HEK293 (cell line): ENCODE measurements at regions not wholly inside any gene's neighbourhood (a gene's known extent, or its start where the extent isn't known, plus 50 kb on each side); places are given as distances from the start of the nearest gene placed in this dataset.

Source experiments
- CTCF ChIA-PET: fragments of 350-600 bp; formaldehyde crosslinking; extraction: SDS; loops from one replicate; lab custom pipeline; 2021; ENCODE audit warnings: antibody characterized with exemption; lab: Yijun Ruan, JAX
- POLR2A ChIA-PET: fragments of 300-600 bp; formaldehyde crosslinking; extraction: SDS; loops from one replicate; lab custom pipeline; 2020; ENCODE audit warnings: antibody characterized with exemption, inconsistent platforms; lab: Yijun Ruan, JAX
- H3K27ac ChIP-seq: fragments of 200-500 bp; sonication (Bioruptor generic); 2 replicates; pipeline ENCODE4 v1.5.1; 2014; ENCODE audit warnings: low read depth, low read length, control low read depth, inconsistent platforms; ENCODE audit errors: extremely low read depth
- H3K36me3 ChIP-seq, 2 experiments: fragments of 200-500 bp in 1 of 2; sonication (Bioruptor generic) in 1 of 2; 1 replicate in 1 of 2; 2 replicates in 1 of 2; pipeline ENCODE4 v1.5.1; 2014 to 2017; ENCODE audit warnings: inconsistent platforms in 2 of 2, low read length in 2 of 2; ENCODE audit not compliant: control insufficient read depth in 2 of 2, insufficient read depth in 1 of 2
- H3K4me1 ChIP-seq: fragments of 200-500 bp; sonication (Bioruptor generic); 2 replicates; pipeline ENCODE4 v1.5.1; 2014; ENCODE audit warnings: mild to moderate bottlenecking, low read length, inconsistent platforms; ENCODE audit not compliant: control insufficient read depth, insufficient read depth
- H3K4me3 ChIP-seq: 2 replicates; pipeline ENCODE4 v1.5.1; 2011; ENCODE audit warnings: low read depth, mild to moderate bottlenecking, control low read depth, low read length, moderate library complexity
- H3K9me3 ChIP-seq: fragments of 200-500 bp; sonication (Bioruptor generic); 2 replicates; pipeline ENCODE4 v1.5.1; 2014; ENCODE audit warnings: low read depth, low read length, inconsistent platforms; ENCODE audit not compliant: control insufficient read depth, insufficient read depth
- IKZF3 ChIP-seq: fragments of 450-650 bp; IDR thresholded peaks from 2 replicates; pipeline ENCODE4 v1.5.0; 2018; ENCODE audit warnings: missing biosample characterization, mild to moderate bottlenecking, missing genetic modification characterization, moderate library complexity
- SP3 ChIP-seq: fragments of 450-650 bp; formaldehyde crosslinking; IDR thresholded peaks from 2 replicates; pipeline ENCODE4 v1.5.1; 2016; ENCODE audit warnings: missing biosample characterization, missing genetic modification characterization
- SP7 ChIP-seq: fragments of 450-650 bp; formaldehyde crosslinking; IDR thresholded peaks from 2 replicates; pipeline ENCODE4 v1.5.1; 2016; ENCODE audit warnings: missing biosample characterization, missing genetic modification characterization
- WT1 ChIP-seq: fragments of 450-650 bp; formaldehyde crosslinking; IDR thresholded peaks from 2 replicates; pipeline ENCODE4 v1.5.1; 2016; ENCODE audit warnings: missing biosample characterization, missing genetic modification characterization
- ZBTB48 ChIP-seq: fragments of 450-650 bp; formaldehyde crosslinking; IDR thresholded peaks from 2 replicates; pipeline ENCODE4 v1.5.1; 2016; ENCODE audit warnings: missing biosample characterization, missing genetic modification characterization
- ZFP37 ChIP-seq: fragments of 450-650 bp; formaldehyde crosslinking; IDR thresholded peaks from 2 replicates; pipeline ENCODE4 v1.5.1; 2016; ENCODE audit warnings: missing biosample characterization, missing genetic modification characterization
- ZNF169 ChIP-seq: fragments of 450-650 bp; formaldehyde crosslinking; IDR thresholded peaks from 2 replicates; pipeline ENCODE4 v1.5.1; 2016; ENCODE audit warnings: missing biosample characterization, missing genetic modification characterization
- ZNF202 ChIP-seq: fragments of 450-650 bp; formaldehyde crosslinking; IDR thresholded peaks from 2 replicates; pipeline ENCODE4 v1.5.1; 2016; ENCODE audit warnings: missing biosample characterization, missing genetic modification characterization, borderline replicate concordance
- ZNF701 ChIP-seq: fragments of 450-650 bp; formaldehyde crosslinking; IDR thresholded peaks from 2 replicates; pipeline ENCODE4 v1.5.1; 2016; ENCODE audit warnings: missing biosample characterization, missing genetic modification characterization
- ZSCAN30 ChIP-seq: fragments of 450-650 bp; IDR thresholded peaks from 2 replicates; pipeline ENCODE4 v1.5.1; 2018; ENCODE audit warnings: missing biosample characterization, mild to moderate bottlenecking, missing genetic modification characterization, moderate library complexity
- TF ChIP-seq, protein P1 (sequence below): fragments of 450-650 bp; formaldehyde crosslinking; IDR thresholded peaks from 2 replicates; pipeline ENCODE4 v1.5.1; 2017; ENCODE audit warnings: missing biosample characterization, missing genetic modification characterization
- TF ChIP-seq, protein P2 (sequence below): fragments of 450-650 bp; formaldehyde crosslinking; IDR thresholded peaks from 2 replicates; pipeline ENCODE4 v1.5.1; 2016; ENCODE audit warnings: missing biosample characterization, missing genetic modification characterization
- TF ChIP-seq, protein P3 (sequence below): fragments of 450-650 bp; IDR thresholded peaks from 2 replicates; pipeline ENCODE4 v1.5.1; 2018; ENCODE audit warnings: missing biosample characterization, mild to moderate bottlenecking, missing genetic modification characterization

DNA sequence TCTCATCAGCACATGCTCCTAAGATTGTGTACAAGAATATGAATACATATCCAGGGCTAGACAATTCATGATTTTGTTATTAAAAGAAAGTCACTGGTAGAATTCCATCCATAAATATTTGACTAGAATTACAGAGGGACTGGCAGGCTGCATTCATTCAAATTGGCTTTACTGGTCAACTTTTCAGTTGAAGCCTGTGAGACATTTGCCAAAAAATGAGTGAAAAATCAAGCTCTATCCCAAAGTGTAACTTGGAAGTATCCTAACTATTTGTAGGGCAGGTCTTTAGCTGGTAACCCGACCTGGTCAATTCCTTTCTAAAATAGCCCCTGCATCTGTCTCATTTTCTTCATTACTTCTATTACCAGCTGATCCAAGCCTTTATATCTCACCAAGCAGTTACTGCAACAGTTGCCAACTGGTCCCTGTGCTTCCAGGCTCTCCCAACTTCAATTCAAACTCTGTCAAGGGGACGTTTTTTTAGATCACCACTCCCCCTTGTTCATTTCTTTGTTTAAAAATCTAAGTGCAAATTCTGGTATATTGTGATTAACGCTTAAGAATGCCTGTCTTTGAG, 173.1 kb upstream of the TBL1XR1 start (continued):
- TF ChIP-seq, protein P1, sequence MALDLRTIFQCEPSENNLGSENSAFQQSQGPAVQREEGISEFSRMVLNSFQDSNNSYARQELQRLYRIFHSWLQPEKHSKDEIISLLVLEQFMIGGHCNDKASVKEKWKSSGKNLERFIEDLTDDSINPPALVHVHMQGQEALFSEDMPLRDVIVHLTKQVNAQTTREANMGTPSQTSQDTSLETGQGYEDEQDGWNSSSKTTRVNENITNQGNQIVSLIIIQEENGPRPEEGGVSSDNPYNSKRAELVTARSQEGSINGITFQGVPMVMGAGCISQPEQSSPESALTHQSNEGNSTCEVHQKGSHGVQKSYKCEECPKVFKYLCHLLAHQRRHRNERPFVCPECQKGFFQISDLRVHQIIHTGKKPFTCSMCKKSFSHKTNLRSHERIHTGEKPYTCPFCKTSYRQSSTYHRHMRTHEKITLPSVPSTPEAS (tag by site-specific recombination): no peak
- TF ChIP-seq, protein P2, sequence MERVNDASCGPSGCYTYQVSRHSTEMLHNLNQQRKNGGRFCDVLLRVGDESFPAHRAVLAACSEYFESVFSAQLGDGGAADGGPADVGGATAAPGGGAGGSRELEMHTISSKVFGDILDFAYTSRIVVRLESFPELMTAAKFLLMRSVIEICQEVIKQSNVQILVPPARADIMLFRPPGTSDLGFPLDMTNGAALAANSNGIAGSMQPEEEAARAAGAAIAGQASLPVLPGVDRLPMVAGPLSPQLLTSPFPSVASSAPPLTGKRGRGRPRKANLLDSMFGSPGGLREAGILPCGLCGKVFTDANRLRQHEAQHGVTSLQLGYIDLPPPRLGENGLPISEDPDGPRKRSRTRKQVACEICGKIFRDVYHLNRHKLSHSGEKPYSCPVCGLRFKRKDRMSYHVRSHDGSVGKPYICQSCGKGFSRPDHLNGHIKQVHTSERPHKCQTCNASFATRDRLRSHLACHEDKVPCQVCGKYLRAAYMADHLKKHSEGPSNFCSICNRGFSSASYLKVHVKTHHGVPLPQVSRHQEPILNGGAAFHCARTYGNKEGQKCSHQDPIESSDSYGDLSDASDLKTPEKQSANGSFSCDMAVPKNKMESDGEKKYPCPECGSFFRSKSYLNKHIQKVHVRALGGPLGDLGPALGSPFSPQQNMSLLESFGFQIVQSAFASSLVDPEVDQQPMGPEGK (tag by site-specific recombination): no peak
- TF ChIP-seq SP3 (tag by site-specific recombination) (no peak), IKZF3 (tag by site-specific recombination) (no peak)
- TF ChIP-seq, all 188 proteins: peak for 0

DNA sequence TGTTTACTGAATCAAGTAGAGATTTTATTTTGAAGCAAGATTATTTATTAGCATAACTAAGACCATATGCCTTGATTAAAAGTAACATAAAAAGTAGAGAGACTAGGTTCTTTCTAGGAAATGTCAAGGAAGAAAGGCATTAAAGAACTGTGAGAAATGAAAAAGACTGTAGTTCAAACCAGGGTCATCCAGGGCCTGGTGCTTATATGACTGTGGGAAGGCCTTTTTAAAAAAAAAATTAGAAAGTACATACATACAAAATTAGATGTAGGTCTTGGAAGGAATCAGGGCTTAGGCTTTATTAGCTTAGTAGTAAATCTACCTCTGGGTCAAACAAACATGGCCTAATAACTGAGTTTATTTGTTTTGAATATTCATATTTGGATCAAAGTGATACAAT, 173.9 kb upstream of the TBL1XR1 start:
- ChIA-PET CTCF (no interaction called here), POLR2A (no interaction called here)
- H3K36me3 ChIP-seq: no peaks in the 10 kb centered on the region
- H3K27ac ChIP-seq: no peak overlapping the region
- H3K4me1 ChIP-seq: no peaks in the 10 kb centered on the region
- no peak overlapping the region for H3K4me3 ChIP-seq
- TF ChIP-seq ZNF169: no peak
- TF ChIP-seq, protein P3, sequence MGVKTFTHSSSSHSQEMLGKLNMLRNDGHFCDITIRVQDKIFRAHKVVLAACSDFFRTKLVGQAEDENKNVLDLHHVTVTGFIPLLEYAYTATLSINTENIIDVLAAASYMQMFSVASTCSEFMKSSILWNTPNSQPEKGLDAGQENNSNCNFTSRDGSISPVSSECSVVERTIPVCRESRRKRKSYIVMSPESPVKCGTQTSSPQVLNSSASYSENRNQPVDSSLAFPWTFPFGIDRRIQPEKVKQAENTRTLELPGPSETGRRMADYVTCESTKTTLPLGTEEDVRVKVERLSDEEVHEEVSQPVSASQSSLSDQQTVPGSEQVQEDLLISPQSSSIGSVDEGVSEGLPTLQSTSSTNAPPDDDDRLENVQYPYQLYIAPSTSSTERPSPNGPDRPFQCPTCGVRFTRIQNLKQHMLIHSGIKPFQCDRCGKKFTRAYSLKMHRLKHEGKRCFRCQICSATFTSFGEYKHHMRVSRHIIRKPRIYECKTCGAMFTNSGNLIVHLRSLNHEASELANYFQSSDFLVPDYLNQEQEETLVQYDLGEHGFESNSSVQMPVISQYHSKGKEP (tag by site-specific recombination): no peak
- no peak for TF ChIP-seq ZNF202
- TF ChIP-seq ZNF701 (tag by site-specific recombination): no peak
- TF ChIP-seq ZFP37 (tag by site-specific recombination): no peak
- no peaks in the 10 kb centered on the region for H3K9me3 ChIP-seq

DNA sequence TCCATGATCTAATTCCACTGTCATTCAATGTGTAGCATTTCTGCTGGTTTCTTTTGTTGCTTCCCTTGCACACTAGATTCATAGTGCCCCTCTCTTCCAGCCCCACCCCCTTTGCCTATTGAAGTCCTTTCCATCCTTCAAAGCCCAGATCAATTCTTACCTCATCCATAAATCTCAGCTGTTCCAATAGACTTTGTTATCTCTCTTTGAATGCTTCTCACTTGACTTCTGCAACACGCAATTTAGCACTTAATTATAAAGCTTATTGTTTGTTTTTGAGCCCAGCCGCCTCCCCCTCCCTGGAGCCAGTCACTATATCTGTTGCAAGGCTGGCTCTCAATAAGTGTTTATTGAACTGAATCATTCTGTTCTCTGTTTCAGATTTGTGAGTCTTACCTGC, 174.6 kb upstream of the TBL1XR1 start:
- no peaks in the 10 kb centered on the region for H3K9me3 ChIP-seq
- H3K4me1 ChIP-seq: no peaks in the 10 kb centered on the region
- POLR2A ChIA-PET: no interaction called here
- CTCF ChIA-PET: interaction anchor here (0.7 kb wide), 1 partner anchor 317 kb away, joined by 3 read pairs; no protein-coding TSS in a partner anchor
- H3K36me3 ChIP-seq: no peaks in the 10 kb centered on the region
- H3K4me3 ChIP-seq: no peak overlapping the region
- TF ChIP-seq ZSCAN30 (tag by site-specific recombination) (0 out of 2 replicates have a peak, but pooled peaks have one; percentile 25), SP7 (tag by site-specific recombination) (peak; percentile 76), WT1 (tag by site-specific recombination) (no peak)
- H3K27ac ChIP-seq: no peak overlapping the region

DNA sequence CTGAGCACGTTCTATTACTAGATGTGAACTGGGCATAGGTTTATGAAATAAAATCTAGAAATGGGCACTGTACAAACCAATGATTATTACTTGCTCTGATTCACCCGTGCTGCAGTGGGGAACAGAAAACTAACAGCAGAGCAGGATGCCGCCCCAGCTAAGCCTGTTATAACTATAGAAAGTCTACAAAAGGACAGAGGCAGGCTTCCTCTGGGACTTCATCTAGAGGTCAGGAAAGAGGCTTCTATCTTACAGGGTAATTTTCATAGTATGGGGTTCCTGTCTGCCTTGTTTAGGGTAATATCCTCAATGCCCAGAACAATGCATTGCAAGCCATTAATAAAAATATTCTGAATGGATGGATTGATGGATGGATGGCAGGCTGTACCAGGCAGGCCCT, 177.0 kb upstream of the TBL1XR1 start:
- CTCF ChIA-PET: no interaction called here
- Histone ChIP-seq H3K36me3 (no peaks in the 10 kb centered on the region), H3K4me1 (no peaks in the 10 kb centered on the region), H3K27ac (no peak overlapping the region), H3K9me3 (no peaks in the 10 kb centered on the region), H3K4me3 (no peak overlapping the region)
- POLR2A ChIA-PET: no interaction called here
- TF ChIP-seq ZBTB48 (tag by site-specific recombination): no peak
